GM12878 (cell line): ENCODE measurements at regions not wholly inside any gene's neighbourhood (a gene's known extent, or its start where the extent isn't known, plus 50 kb on each side); places are given as distances from the start of the nearest gene placed in this dataset.

Experiments
- ATAC-seq: fragments of 200-7000 bp; cut with Tn5 transposase; 3 replicates; pipeline ENCODE4 v1.9.1; 2020; ENCODE audit warnings: mild to moderate bottlenecking, moderate library complexity
- BruUV-seq: library from RNA; stranded (reverse); fragments of 400-500 nt; replicated peaks from 2 replicates; lab custom pipeline; 2021; lab: Mats Ljungman, UMichigan
- CTCF ChIA-PET: fragments of 300-600 bp; sonication (Branson Sonifier 250); formaldehyde crosslinking; extraction: SDS; loops from one replicate; lab custom pipeline; 2021; ENCODE audit warnings: inconsistent platforms; lab: Yijun Ruan, JAX
- POLR2A ChIA-PET: fragments of 350-600 bp; formaldehyde crosslinking; extraction: SDS; loops from one replicate; lab custom pipeline; 2021; ENCODE audit warnings: inconsistent platforms; lab: Charles Lee
- RAD21 ChIA-PET: fragments of 300-600 bp; sonication (Branson Sonifier 250); formaldehyde crosslinking; loops from one replicate; lab custom pipeline; 2023; ENCODE audit warnings: antibody characterized with exemption; ENCODE audit not compliant: unreplicated experiment; lab: Charles Lee
- SMC1A ChIA-PET: fragments of 300-600 bp; sonication (Branson Sonifier 250); formaldehyde crosslinking; loops from one replicate; lab custom pipeline; 2023; ENCODE audit not compliant: unreplicated experiment, uncharacterized antibody; lab: Charles Lee
- DNase-seq: peaks from one replicate; pipeline ENCODE4 v3.0.0-alpha.2; 2011; ENCODE audit warnings: low read depth, low spot score
- FAIRE-seq: peaks from 3 replicates; lab custom pipeline; 2011; peaks lifted over from hg19 to GRCh38; lab: Jason Lieb, UNC
- H2AFZ ChIP-seq: 2 replicates; pipeline ENCODE4 v1.6.0; 2011; ENCODE audit warnings: low read depth, low read length, control low read depth; ENCODE audit not compliant: control insufficient read depth
- H3K27ac ChIP-seq: 2 replicates; pipeline ENCODE4 v1.5.1; 2011; ENCODE audit warnings: control low read depth; ENCODE audit not compliant: control insufficient read depth, insufficient read depth
- H3K27me3 ChIP-seq, 2 experiments: replicated peaks in 1 of 2; 2 replicates each; pipeline versions ENCODE4 v1.6.0 to v1.6.1; 2011; ENCODE audit warnings: low read length in 1 of 2; ENCODE audit not compliant: control insufficient read depth in 2 of 2, insufficient read depth in 2 of 2
- H3K36me3 ChIP-seq, 2 experiments: 2 replicates each; pipeline ENCODE4 v1.5.1; 2011; ENCODE audit warnings: low read length in 1 of 2; ENCODE audit not compliant: control insufficient read depth in 2 of 2, insufficient read depth in 2 of 2
- H3K4me1 ChIP-seq: 2 replicates; pipeline ENCODE4 v1.6.1; 2011; ENCODE audit warnings: mild to moderate bottlenecking, low read length, moderate library complexity, mixed read lengths; ENCODE audit not compliant: control insufficient read depth, insufficient read depth
- H3K4me2 ChIP-seq: 2 replicates; pipeline ENCODE4 v1.6.0; 2011; ENCODE audit warnings: control low read depth; ENCODE audit not compliant: control insufficient read depth, insufficient read depth
- H3K4me3 ChIP-seq: fragments of 200-600 bp; sonication (generic); 2 replicates; pipeline ENCODE4 v1.5.1; 2016
- H3K79me2 ChIP-seq: 2 replicates; pipeline ENCODE4 v1.6.0; 2011; ENCODE audit warnings: low read length; ENCODE audit not compliant: control insufficient read depth, insufficient read depth
- H3K9ac ChIP-seq: 2 replicates; pipeline ENCODE4 v1.8.0; 2011; ENCODE audit warnings: low read length, control low read depth, mixed read lengths; ENCODE audit not compliant: control insufficient read depth, insufficient read depth
- H3K9me3 ChIP-seq: replicated peaks from 3 replicates; pipeline ENCODE4 v1.5.1; 2011; ENCODE audit warnings: mild to moderate bottlenecking, low read length; ENCODE audit not compliant: control insufficient read depth, insufficient read depth
- H4K20me1 ChIP-seq: 2 replicates; pipeline ENCODE4 v1.6.0; 2011; ENCODE audit not compliant: control insufficient read depth, insufficient read depth
- CBFB ChIP-seq: IDR thresholded peaks from 2 replicates; pipeline ENCODE4 v1.6.1; 2016; ENCODE audit warnings: antibody characterized with exemption, low read depth
- EP300 ChIP-seq, 2 experiments: fragments of 150-350 bp in 1 of 2; IDR thresholded peaks; 2 replicates each; pipeline ENCODE4 v1.6.1; 2011 to 2012; ENCODE audit warnings: low read depth in 2 of 2, low read length in 2 of 2, borderline replicate concordance in 1 of 2, improper control_type of control experiment in 1 of 2, inconsistent platforms in 1 of 2; ENCODE audit not compliant: control insufficient read depth in 1 of 2
- ESRRA ChIP-seq: IDR thresholded peaks from 2 replicates; pipeline ENCODE4 v1.6.1; 2012; ENCODE audit warnings: mild to moderate bottlenecking, low read length, improper control_type of control experiment
- FOS ChIP-seq: IDR thresholded peaks from 3 replicates; pipeline ENCODE4 v1.6.1; 2011; ENCODE audit warnings: borderline replicate concordance; ENCODE audit not compliant: insufficient read length; ENCODE audit errors: extremely low read depth
- GABPA ChIP-seq: IDR thresholded peaks from 2 replicates; pipeline ENCODE4 v1.6.1; 2014; ENCODE audit warnings: antibody characterized with exemption, low read depth, mild to moderate bottlenecking, inconsistent platforms
- MXI1 ChIP-seq: fragments of 150-350 bp; IDR thresholded peaks from 2 replicates; pipeline ENCODE4 v1.6.1; 2011; ENCODE audit warnings: low read depth, mild to moderate bottlenecking, inconsistent platforms, low read length, improper control_type of control experiment
- NBN ChIP-seq: fragments of 450-650 bp; IDR thresholded peaks from 2 replicates; pipeline ENCODE4 v1.6.1; 2016
- POLR2AphosphoS2 ChIP-seq: IDR thresholded peaks from 2 replicates; pipeline ENCODE4 v1.6.1; 2011; ENCODE audit warnings: low read depth, mild to moderate bottlenecking, low read length, improper control_type of control experiment, moderate library complexity
- POLR2AphosphoS5 ChIP-seq: IDR thresholded peaks from 2 replicates; pipeline ENCODE4 v1.6.1; 2011; ENCODE audit warnings: mild to moderate bottlenecking, low read length, inconsistent platforms
- POU2F2 ChIP-seq: IDR thresholded peaks from 3 replicates; pipeline ENCODE4 v1.6.1; 2011; ENCODE audit warnings: low read depth, mild to moderate bottlenecking, low read length, borderline replicate concordance
- SMAD5 ChIP-seq: IDR thresholded peaks from 2 replicates; pipeline ENCODE4 v1.6.1; 2016; ENCODE audit warnings: antibody characterized with exemption, low read depth
- STAT1 ChIP-seq: fragments of 450-650 bp; conservative IDR thresholded peaks from 2 replicates; pipeline ENCODE4 v1.6.1; 2014; ENCODE audit warnings: antibody characterized with exemption, mild to moderate bottlenecking
- SUPT20H ChIP-seq: IDR thresholded peaks from 2 replicates; pipeline ENCODE4 v1.6.1; 2011; ENCODE audit warnings: low read depth, mild to moderate bottlenecking, low read length, moderate library complexity, borderline replicate concordance; ENCODE audit not compliant: control insufficient read depth
- TCF12 ChIP-seq: IDR thresholded peaks from 2 replicates; pipeline ENCODE4 v1.6.1; 2011; ENCODE audit warnings: low read depth, mild to moderate bottlenecking, low read length
- ZBED1 ChIP-seq: IDR thresholded peaks from 2 replicates; pipeline ENCODE4 v1.6.1; 2016; ENCODE audit warnings: borderline replicate concordance
- WGBS: methylation state at CpG from one replicate; pipeline ENCODE4 v1.1.6; 2016; ENCODE audit warnings: low lambda C conversion rate; ENCODE audit not compliant: insufficient replicate concordance, insufficient coverage; ENCODE audit errors: missing lambda C conversion rate; 5-methylcytosine and 5-hydroxymethylcytosine counted together
- in situ Hi-C: fragments of 300-500 bp; cut with MboI; formaldehyde crosslinking; loops from 9 replicates; pipeline ENCODE4 v1.14.3; 2018; ENCODE audit warnings: mixed read lengths
- intact Hi-C: fragments of 100-400 bp; cut with micrococcal nuclease; formaldehyde crosslinking; loops from one replicate; pipeline ENCODE4 v1.14.2; 2022; ENCODE audit not compliant: unreplicated experiment
- TF ChIP-seq, protein P1 (sequence below): IDR thresholded peaks from 2 replicates; pipeline ENCODE4 v1.6.1; 2011; ENCODE audit warnings: borderline replicate concordance, low read depth, mild to moderate bottlenecking, moderate library complexity, mixed read lengths, low read length; ENCODE audit not compliant: insufficient read depth; ENCODE audit errors: extremely low read length
- TF ChIP-seq, protein P2 (sequence below): fragments of 450-650 bp; IDR thresholded peaks from 2 replicates; pipeline ENCODE4 v1.6.1; 2018; ENCODE audit warnings: mild to moderate bottlenecking, low read depth, moderate library complexity; ENCODE audit not compliant: partially characterized antibody

DNA sequence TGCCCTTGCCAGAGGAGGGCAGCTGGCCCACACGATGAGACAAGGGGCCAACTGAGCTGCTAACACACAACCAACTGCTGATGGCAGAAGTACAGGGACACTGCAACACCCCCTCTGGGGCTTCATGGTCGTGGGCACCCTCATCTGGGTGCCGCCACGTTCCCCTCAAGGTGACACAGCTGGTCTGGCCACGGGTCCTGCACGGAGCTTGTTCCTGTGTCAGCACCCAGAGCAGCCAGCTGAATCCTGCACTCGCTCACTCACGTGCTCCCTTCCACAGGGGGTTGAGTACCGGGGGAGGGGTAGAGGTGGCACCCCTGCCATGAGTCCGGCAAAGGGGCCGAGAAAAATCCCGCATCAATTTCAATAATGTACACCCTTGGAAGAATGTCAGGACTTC lies 1319.1 kb downstream of the REEP3 start:
- TF ChIP-seq POLR2AphosphoS5 (no peak), NBN (no peak), ZBED1 (no peak), CBFB (no peak)
- TF ChIP-seq, protein P1, sequence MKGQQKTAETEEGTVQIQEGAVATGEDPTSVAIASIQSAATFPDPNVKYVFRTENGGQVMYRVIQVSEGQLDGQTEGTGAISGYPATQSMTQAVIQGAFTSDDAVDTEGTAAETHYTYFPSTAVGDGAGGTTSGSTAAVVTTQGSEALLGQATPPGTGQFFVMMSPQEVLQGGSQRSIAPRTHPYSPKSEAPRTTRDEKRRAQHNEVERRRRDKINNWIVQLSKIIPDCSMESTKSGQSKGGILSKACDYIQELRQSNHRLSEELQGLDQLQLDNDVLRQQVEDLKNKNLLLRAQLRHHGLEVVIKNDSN: no peak
- ATAC-seq: no peak
- H3K4me3 ChIP-seq: no peak overlapping the region
- H3K27ac ChIP-seq: no peak overlapping the region
- H3K79me2 ChIP-seq: no peaks in the 10 kb centered on the region
- FAIRE-seq: no peak
- CTCF ChIA-PET: no interaction called here
- RAD21 ChIA-PET: no interaction called here
- H3K27me3 ChIP-seq: no peaks in the 10 kb centered on the region
- POLR2A ChIA-PET: no interaction called here
- WGBS: 44% methylated on average over 12 of the region's 12 CpGs
- no peaks in the 10 kb centered on the region for H4K20me1 ChIP-seq
- H2AFZ ChIP-seq: no peak overlapping the region
- H3K4me1 ChIP-seq: no peaks in the 10 kb centered on the region
- SMC1A ChIA-PET: no interaction called here
- H3K4me2 ChIP-seq: no peak overlapping the region
- in situ Hi-C loops: no loop called here
- no peaks in the 10 kb centered on the region for H3K9me3 ChIP-seq
- no peak for DNase-seq
- no TSS peak for BruUV-seq
- intact Hi-C loops: no loop called here
- no peaks in the 10 kb centered on the region for H3K36me3 ChIP-seq
- no peak overlapping the region for H3K9ac ChIP-seq

DNA sequence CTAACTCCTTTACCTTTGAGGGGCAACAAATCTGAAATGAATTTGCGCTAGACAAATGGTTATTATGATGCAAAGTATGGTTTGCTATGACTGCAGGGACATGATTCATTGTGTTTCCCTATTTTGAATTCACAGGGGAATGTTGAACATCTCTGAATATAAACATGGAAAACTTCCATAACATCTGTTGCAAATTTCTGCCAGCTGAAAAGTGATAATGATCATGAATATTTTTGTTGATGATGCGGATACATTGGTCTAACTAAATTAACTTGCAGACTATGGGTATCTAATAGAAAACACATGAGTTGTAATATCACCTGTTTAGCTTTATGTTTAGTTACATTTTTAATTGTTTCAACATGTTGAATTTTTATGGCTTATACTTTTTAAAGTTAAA lies 1325.5 kb downstream of the REEP3 start:
- Histone ChIP-seq H3K4me3 (no peak overlapping the region), H3K9ac (no peak overlapping the region), H3K27ac (no peak overlapping the region), H3K27me3 (no peaks in the 10 kb centered on the region), H3K9me3 (no peaks in the 10 kb centered on the region), H3K4me1 (no peaks in the 10 kb centered on the region), H3K36me3 (no peaks in the 10 kb centered on the region), H3K4me2 (no peak overlapping the region), H2AFZ (no peak overlapping the region), H3K79me2 (no peaks in the 10 kb centered on the region), H4K20me1 (no peaks in the 10 kb centered on the region)
- CTCF ChIA-PET: no interaction called here
- SMC1A ChIA-PET: interaction anchor here (0.9 kb wide), 1 partner anchor 81 kb away, joined by 3 read pairs; no protein-coding TSS in a partner anchor
- POLR2A ChIA-PET: no interaction called here
- DNase-seq: no peak
- FAIRE-seq: no peak
- intact Hi-C loops: no loop called here
- in situ Hi-C loops: no loop called here
- RAD21 ChIA-PET: no interaction called here
- ATAC-seq: no peak
- 25% methylated on average over 2 of the region's 2 CpGs for WGBS
- no TSS peak for BruUV-seq
- TF ChIP-seq NBN (no peak), MXI1 (no peak), SUPT20H (no peak), EP300 (IDR thresholded peaks at IDR 0.05; ENCODE audit: borderline replicate concordance in 1 of 2, control insufficient read depth in 1 of 2, low read depth in 2 of 2, low read length in 2 of 2) (no peak), GABPA (no peak), TCF12 (no peak), POU2F2 (no peak), STAT1 (no peak), FOS (no peak), SMAD5 (no peak), POLR2AphosphoS2 (no peak), ESRRA (no peak)
- TF ChIP-seq, protein P2, sequence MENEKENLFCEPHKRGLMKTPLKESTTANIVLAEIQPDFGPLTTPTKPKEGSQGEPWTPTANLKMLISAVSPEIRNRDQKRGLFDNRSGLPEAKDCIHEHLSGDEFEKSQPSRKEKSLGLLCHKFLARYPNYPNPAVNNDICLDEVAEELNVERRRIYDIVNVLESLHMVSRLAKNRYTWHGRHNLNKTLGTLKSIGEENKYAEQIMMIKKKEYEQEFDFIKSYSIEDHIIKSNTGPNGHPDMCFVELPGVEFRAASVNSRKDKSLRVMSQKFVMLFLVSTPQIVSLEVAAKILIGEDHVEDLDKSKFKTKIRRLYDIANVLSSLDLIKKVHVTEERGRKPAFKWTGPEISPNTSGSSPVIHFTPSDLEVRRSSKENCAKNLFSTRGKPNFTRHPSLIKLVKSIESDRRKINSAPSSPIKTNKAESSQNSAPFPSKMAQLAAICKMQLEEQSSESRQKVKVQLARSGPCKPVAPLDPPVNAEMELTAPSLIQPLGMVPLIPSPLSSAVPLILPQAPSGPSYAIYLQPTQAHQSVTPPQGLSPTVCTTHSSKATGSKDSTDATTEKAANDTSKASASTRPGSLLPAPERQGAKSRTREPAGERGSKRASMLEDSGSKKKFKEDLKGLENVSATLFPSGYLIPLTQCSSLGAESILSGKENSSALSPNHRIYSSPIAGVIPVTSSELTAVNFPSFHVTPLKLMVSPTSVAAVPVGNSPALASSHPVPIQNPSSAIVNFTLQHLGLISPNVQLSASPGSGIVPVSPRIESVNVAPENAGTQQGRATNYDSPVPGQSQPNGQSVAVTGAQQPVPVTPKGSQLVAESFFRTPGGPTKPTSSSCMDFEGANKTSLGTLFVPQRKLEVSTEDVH: no peak
